Colonic mucosa (tissue), 4 donors: ENCODE measurements at regions not wholly inside any gene's neighbourhood (a gene's known extent, or its start where the extent isn't known, plus 50 kb on each side); places are given as distances from the start of the nearest gene placed in this dataset.

Source experiments
- DNase-seq: peaks from one replicate; pipeline ENCODE4 v3.0.0-alpha.2; 2020
- H3K27ac ChIP-seq: fragments of 200-600 bp; one replicate; pipeline ENCODE4 v1.8.0; 2021
- H3K27me3 ChIP-seq: fragments of 200-600 bp; one replicate; pipeline ENCODE4 v1.8.0; 2021
- H3K36me3 ChIP-seq: fragments of 200-600 bp; one replicate; pipeline ENCODE4 v1.8.0; 2021
- H3K4me1 ChIP-seq: fragments of 200-600 bp; one replicate; pipeline ENCODE4 v1.8.0; 2021; ENCODE audit warnings: mild to moderate bottlenecking
- H3K4me3 ChIP-seq: fragments of 200-600 bp; one replicate; pipeline ENCODE4 v1.8.0; 2021
- H3K9ac ChIP-seq, 2 donors: one replicate each; pipeline ENCODE4 v1.7.0; 2013; ENCODE audit warnings: control low read depth in 2 of 2, low read depth in 2 of 2, low read length in 2 of 2
- H3K9me3 ChIP-seq: fragments of 200-600 bp; one replicate; pipeline ENCODE4 v1.8.0; 2021
- intact Hi-C: fragments of 100-400 bp; cut with DNase I; formaldehyde crosslinking; loops from one replicate; pipeline ENCODE4 v1.14.1; 2022
- TF ChIP-seq, protein P1 (sequence below): fragments of 200-600 bp; IDR thresholded peaks from one replicate; pipeline ENCODE4 v1.8.0; 2022; ENCODE audit warnings: antibody characterized with exemption, mild to moderate bottlenecking
- donor health status: healthy.
- donor health status: DM: no; HTN: no; CAD: no.
- donor health status: DM: no; HTN: no; CAD: no.

DNA sequence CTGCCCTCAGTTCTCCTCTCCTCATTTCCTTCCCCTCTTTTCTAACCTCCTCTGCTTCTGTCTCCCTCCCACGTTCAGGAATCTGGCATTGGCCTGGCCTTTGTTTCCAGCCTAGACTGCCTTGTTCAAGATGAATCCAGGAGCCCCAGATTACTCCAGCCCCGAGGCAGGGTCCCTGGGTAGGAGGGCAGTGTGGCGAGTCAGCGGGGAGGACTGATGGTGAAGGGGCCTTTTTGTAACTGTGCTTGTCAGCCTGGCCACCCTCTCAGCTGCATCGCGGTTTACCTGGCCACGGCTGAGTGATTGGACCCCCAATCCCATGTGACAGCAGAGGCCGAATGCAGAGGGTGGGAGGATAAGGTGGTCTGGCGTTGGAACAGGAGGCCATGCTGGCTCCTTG is 96.1 kb upstream of the SHH start:
- TF ChIP-seq, protein P1, sequence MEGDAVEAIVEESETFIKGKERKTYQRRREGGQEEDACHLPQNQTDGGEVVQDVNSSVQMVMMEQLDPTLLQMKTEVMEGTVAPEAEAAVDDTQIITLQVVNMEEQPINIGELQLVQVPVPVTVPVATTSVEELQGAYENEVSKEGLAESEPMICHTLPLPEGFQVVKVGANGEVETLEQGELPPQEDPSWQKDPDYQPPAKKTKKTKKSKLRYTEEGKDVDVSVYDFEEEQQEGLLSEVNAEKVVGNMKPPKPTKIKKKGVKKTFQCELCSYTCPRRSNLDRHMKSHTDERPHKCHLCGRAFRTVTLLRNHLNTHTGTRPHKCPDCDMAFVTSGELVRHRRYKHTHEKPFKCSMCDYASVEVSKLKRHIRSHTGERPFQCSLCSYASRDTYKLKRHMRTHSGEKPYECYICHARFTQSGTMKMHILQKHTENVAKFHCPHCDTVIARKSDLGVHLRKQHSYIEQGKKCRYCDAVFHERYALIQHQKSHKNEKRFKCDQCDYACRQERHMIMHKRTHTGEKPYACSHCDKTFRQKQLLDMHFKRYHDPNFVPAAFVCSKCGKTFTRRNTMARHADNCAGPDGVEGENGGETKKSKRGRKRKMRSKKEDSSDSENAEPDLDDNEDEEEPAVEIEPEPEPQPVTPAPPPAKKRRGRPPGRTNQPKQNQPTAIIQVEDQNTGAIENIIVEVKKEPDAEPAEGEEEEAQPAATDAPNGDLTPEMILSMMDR = no peak
- Histone ChIP-seq H3K4me3 (no peak overlapping the region), H3K4me1 (no peaks in the 10 kb centered on the region), H3K36me3 (no peaks in the 10 kb centered on the region), H3K27ac (no peak overlapping the region), H3K9ac (no peak overlapping the region), H3K9me3 (no peaks in the 10 kb centered on the region), H3K27me3 (no peaks in the 10 kb centered on the region)
- intact Hi-C loops = no loop called here
- no peak for DNase-seq

DNA sequence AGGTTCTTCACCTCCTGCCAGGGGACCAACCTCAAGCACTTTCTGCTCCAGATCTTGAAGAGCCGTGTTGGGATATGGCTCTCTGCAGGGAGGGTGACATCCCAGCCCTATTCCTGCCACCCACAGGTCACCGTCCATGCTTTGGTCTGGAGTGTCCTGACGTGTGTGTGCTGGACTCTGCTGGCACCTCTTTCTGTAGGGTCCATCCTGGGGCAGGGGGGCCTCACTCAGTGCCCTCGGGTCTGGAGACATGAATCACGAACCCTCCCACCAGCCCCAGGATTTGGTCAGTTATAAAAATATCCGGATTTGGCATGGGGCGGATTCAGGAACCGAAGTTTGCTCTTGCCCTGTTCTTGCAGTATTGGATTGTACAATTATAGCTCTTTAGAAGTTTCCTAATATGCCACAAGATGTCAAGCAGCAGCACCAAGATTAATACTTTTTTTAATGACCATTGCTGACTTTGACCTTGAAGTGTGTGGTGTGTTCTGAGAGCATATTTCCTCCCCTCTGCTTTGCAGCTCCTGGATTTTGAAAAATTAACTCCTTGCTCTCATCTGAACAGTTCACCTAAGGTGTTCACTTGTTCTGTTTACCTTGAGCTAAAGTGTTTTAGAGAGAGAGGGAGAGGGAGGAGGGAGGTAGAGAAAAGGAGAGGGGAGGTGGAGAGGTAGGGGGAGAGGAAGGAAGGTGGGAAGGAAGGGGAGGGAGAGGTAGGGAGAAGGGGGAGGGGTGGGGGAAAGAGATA is 95.4 kb upstream of the SHH start:
- Histone ChIP-seq H3K27me3 (no peaks in the 10 kb centered on the region), H3K4me1 (no peaks in the 10 kb centered on the region), H3K9ac (no peak overlapping the region), H3K36me3 (no peaks in the 10 kb centered on the region), H3K9me3 (no peaks in the 10 kb centered on the region), H3K4me3 (no peak overlapping the region), H3K27ac (no peak overlapping the region)
- TF ChIP-seq, protein P1 = no peak
- intact Hi-C loops = no loop called here
- DNase-seq = no peak

DNA sequence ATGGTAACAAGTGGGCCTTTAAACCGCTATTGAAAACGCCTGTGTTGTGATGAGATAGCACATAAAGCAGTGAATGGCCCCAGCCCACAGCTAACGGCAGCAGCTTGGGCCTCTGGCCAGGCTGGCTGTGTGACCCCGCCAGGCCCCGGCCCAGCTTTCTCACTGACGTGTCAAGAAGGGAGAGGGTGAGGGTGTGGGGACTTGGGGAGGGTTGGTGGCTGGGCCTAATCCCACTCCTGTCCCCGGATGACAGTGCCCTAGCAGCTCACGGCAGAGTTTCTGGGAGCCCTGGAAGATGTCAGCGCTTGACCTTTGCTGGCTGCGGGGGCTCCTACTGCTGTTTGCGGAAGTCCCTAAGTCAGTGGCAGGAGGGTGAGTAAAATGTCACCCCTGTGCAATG is 88.9 kb upstream of the SHH start:
- H3K4me3 ChIP-seq = no peak overlapping the region
- no peaks in the 10 kb centered on the region for H3K4me1 ChIP-seq
- no peak for DNase-seq
- no peaks in the 10 kb centered on the region for H3K9me3 ChIP-seq
- H3K27me3 ChIP-seq = no peaks in the 10 kb centered on the region
- H3K36me3 ChIP-seq = no peaks in the 10 kb centered on the region
- intact Hi-C loops = no loop called here
- no peak overlapping the region for H3K27ac ChIP-seq
- TF ChIP-seq, protein P1 = no peak
- no peak overlapping the region for H3K9ac ChIP-seq

DNA sequence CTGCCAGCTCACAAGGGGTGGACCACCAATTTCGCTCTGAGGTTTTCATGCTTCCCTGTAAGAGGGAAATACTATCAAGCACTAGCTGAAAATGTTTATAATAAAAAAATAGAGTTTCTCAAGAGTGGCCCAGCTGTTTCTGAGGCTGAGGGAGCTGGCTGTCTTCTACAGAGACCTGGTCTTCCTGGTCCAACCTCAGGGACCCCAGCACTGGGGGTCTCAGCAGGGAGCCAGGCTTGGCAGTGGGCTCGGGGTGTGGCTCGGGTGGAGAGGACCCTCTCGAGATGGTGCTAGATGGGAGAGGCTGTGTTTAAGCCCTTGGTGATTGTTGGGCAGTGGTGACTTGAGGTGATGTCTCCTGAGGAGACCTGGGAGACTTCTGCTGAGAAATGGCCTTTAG is 87.3 kb upstream of the SHH start:
- Histone ChIP-seq H3K27ac (no peak overlapping the region), H3K9ac (no peak overlapping the region), H3K4me3 (no peak overlapping the region), H3K27me3 (no peaks in the 10 kb centered on the region), H3K36me3 (no peaks in the 10 kb centered on the region), H3K9me3 (no peaks in the 10 kb centered on the region), H3K4me1 (no peaks in the 10 kb centered on the region)
- no peak for DNase-seq
- TF ChIP-seq, protein P1 = no peak
- intact Hi-C loops = no loop called here

DNA sequence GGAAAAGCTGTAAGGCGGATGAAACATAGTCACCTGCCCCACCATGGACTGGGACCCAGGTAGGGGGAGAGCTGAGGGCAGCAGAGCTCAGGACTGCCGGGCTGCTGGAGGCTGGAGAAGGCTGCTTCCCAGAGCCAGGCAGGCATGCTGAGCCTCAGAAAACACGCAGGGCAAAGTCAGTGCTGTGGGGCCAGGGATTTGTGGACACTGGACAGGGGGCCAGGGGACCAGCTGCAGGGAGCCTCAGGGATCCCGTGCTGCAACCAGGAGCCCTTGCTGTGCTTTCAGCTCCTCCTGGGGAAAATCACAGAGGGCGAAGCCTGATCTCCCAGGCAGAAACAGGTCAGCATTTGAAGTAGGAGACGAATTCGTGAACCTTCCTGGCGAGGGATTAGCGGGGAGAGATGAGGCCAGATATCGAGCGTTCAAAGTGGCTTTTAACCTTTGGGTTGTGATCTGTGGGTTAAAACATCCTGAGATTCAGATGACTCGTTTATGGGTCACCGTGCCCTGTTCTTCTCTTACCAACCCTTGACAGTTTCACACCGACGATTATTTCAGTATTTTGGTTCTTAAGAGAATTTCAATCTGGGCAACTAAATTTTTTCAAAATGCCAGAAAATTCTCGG is 85.6 kb upstream of the SHH start:
- TF ChIP-seq, protein P1 = no peak
- no peak for DNase-seq
- H3K36me3 ChIP-seq = no peaks in the 10 kb centered on the region
- H3K4me3 ChIP-seq = no peak overlapping the region
- no peaks in the 10 kb centered on the region for H3K9me3 ChIP-seq
- H3K9ac ChIP-seq = no peak overlapping the region
- no peaks in the 10 kb centered on the region for H3K27me3 ChIP-seq
- no peaks in the 10 kb centered on the region for H3K4me1 ChIP-seq
- intact Hi-C loops = no loop called here
- no peak overlapping the region for H3K27ac ChIP-seq
